Endothelial cell (in vitro differentiated cells): ENCODE measurements at regions not wholly inside any gene's neighbourhood (a gene's known extent, or its start where the extent isn't known, plus 50 kb on each side); places are given as distances from the start of the nearest gene placed in this dataset.

Source experiments
- DNase-seq: peaks from one replicate; pipeline ENCODE4 v3.0.0; 2021; ENCODE audit warnings: low spot score
- H3K27ac Mint-ChIP-seq: one replicate; pipeline ENCODE4 v1.8.0; 2021; ENCODE audit warnings: mixed read lengths, inconsistent platforms; ENCODE audit not compliant: unreplicated experiment
- H3K27me3 Mint-ChIP-seq: one replicate; pipeline ENCODE4 v1.8.0; 2021; ENCODE audit warnings: mild to moderate bottlenecking, moderate library complexity, mixed read lengths, inconsistent platforms; ENCODE audit not compliant: unreplicated experiment
- H3K36me3 Mint-ChIP-seq: one replicate; pipeline ENCODE4 v1.8.0; 2021; ENCODE audit warnings: mild to moderate bottlenecking, low read depth, mixed read lengths, inconsistent platforms; ENCODE audit not compliant: unreplicated experiment
- H3K4me1 Mint-ChIP-seq: one replicate; pipeline ENCODE4 v1.8.0; 2021; ENCODE audit warnings: mild to moderate bottlenecking, mixed read lengths, inconsistent platforms; ENCODE audit not compliant: unreplicated experiment
- H3K4me3 Mint-ChIP-seq: one replicate; pipeline ENCODE4 v1.8.0; 2021; ENCODE audit warnings: mild to moderate bottlenecking, mixed read lengths, inconsistent platforms; ENCODE audit not compliant: unreplicated experiment
- H3K9me3 Mint-ChIP-seq: one replicate; pipeline ENCODE4 v1.8.0; 2021; ENCODE audit warnings: mixed read lengths, inconsistent platforms; ENCODE audit not compliant: unreplicated experiment
- TF ChIP-seq, protein P1 (sequence below): fragments of 200-600 bp; sonication (generic); IDR thresholded peaks from one replicate; pipeline ENCODE4 v1.5.0; 2021; ENCODE audit warnings: antibody characterized with exemption; ENCODE audit not compliant: unreplicated experiment

DNA sequence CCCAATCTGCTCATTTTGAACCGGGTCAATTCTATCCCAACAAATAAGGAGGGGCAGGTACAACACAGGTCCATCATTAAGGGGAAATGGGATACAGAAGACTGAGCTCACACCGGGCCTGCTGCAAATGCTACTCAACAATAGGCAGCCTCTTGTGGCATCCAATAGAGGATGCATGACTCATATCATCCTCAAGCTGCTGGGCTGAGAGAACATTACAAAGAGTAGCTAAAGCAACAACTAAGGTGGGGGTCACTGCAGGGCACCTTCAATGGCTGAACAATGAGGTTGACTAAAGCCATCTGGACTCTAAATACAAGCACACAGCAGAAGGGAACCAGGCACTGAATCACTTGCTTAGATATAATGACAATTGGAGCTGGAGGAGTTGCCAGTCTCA, 130.1 kb upstream of the SYN3 start:
- peaks cover 2% of the 10 kb centered on the region for H3K4me1 Mint-ChIP-seq
- H3K27me3 Mint-ChIP-seq = peaks cover 2% of the 10 kb centered on the region
- no peaks in the 10 kb centered on the region for H3K9me3 Mint-ChIP-seq
- H3K27ac Mint-ChIP-seq = no peak overlapping the region
- DNase-seq = no peak
- TF ChIP-seq, protein P1, sequence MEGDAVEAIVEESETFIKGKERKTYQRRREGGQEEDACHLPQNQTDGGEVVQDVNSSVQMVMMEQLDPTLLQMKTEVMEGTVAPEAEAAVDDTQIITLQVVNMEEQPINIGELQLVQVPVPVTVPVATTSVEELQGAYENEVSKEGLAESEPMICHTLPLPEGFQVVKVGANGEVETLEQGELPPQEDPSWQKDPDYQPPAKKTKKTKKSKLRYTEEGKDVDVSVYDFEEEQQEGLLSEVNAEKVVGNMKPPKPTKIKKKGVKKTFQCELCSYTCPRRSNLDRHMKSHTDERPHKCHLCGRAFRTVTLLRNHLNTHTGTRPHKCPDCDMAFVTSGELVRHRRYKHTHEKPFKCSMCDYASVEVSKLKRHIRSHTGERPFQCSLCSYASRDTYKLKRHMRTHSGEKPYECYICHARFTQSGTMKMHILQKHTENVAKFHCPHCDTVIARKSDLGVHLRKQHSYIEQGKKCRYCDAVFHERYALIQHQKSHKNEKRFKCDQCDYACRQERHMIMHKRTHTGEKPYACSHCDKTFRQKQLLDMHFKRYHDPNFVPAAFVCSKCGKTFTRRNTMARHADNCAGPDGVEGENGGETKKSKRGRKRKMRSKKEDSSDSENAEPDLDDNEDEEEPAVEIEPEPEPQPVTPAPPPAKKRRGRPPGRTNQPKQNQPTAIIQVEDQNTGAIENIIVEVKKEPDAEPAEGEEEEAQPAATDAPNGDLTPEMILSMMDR = no peak
- H3K36me3 Mint-ChIP-seq = no peaks in the 10 kb centered on the region
- no peak overlapping the region for H3K4me3 Mint-ChIP-seq

DNA sequence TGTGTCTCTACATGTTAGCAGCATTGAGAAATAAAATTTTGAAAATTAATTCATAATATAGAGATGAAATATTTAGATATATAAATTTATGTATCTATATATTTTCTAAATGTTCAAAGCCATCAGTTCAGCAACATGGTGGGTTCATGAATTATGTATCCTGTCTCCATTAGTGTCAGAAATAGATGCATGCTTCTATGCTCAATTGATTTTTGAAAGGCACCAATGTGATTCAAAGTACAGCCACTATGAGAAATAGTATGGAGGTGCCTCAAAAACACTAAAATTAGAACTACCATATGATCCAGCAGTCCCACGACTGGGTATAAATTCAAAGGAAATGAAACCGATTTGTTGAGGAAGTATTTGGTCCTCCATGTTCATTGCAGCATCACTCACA, 128.6 kb upstream of the SYN3 start:
- TF ChIP-seq, protein P1 = no peak
- Mint-ChIP-seq H3K4me3 (no peak overlapping the region), H3K27ac (no peak overlapping the region), H3K36me3 (no peaks in the 10 kb centered on the region), H3K4me1 (peaks cover 2% of the 10 kb centered on the region), H3K27me3 (peaks cover 2% of the 10 kb centered on the region), H3K9me3 (no peaks in the 10 kb centered on the region)
- DNase-seq = no peak

DNA sequence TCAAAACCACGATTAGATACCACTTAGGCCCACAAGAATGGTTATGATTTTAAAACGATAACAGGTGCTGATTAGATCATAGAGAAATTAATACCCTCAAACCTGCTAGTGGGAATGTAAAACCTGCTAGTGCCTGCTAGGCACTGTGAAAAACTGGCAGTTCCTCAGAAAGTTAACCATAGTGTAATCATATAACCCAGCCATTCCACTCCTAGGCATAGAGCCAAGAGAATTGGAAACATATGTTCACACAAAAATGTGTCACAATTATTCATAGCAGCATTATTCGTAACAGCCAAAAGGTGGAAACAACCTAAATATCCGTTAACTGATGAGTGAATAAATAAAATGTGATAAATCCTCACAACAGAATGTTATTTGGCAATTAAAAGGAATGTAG, 122.2 kb upstream of the SYN3 start:
- H3K36me3 Mint-ChIP-seq = no peaks in the 10 kb centered on the region
- H3K4me1 Mint-ChIP-seq = no peaks in the 10 kb centered on the region
- no peak for DNase-seq
- H3K4me3 Mint-ChIP-seq = no peak overlapping the region
- no peaks in the 10 kb centered on the region for H3K27me3 Mint-ChIP-seq
- H3K9me3 Mint-ChIP-seq = no peaks in the 10 kb centered on the region
- TF ChIP-seq, protein P1 = no peak
- no peak overlapping the region for H3K27ac Mint-ChIP-seq

DNA sequence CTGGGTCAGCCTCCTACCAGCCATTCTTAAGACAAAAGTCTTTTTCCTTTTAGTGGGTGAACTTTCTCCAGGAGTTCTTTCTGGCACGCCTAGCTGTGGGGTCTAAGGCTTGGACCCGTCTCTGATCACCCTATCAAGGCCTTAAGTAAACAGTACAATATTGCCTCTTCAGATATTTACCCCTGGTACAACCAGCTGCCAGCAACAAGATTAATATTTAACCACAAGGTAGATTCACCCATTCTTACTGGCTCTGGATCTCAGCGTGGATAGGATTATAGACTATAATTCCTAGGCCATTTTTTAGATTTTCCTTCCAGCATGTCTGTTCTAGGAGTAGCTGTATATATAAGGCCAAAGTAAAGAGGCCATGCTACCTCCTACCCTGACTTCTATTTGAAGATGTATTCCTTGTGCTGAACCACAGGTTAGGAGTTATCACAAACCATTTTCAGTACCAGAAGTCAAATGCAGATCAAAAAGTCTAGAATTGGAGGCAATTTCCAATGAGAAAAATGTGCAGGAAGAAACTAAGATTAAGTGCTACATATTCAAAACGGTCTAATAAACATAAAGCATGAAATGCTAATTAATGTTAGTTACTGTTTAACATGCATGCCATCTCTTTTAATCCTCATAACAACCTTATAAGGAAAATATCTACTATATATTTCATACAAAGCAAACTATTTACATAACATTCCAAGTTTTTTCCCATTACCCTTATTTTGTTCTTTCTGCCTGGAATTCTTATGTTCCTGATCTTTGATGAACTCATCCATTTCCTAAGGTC, 110.0 kb upstream of the SYN3 start:
- DNase-seq = no peak
- no peaks in the 10 kb centered on the region for H3K36me3 Mint-ChIP-seq
- H3K4me3 Mint-ChIP-seq = no peak overlapping the region
- H3K4me1 Mint-ChIP-seq = no peaks in the 10 kb centered on the region
- TF ChIP-seq, protein P1 = no peak
- peaks cover 1% of the 10 kb centered on the region for H3K27me3 Mint-ChIP-seq
- no peaks in the 10 kb centered on the region for H3K9me3 Mint-ChIP-seq
- H3K27ac Mint-ChIP-seq = no peak overlapping the region

DNA sequence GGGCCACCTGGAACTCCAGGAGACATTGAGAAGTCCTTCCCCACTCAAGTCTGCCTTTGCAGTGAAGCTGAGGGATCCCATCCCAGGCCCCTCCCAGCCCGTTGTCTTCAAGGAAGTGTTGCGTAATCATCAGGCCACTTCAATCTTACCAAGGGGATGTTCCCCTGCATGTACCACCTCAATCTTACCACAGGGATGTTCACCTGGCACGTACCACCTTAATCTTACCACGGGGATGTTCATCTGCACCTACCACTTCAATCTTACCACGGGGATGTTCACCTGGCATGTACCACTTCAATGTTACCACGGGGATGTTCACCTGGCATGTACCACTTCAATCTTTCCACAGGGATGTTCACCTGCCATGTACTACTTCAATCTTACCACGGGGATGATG, 108.0 kb upstream of the SYN3 start:
- TF ChIP-seq, protein P1 = no peak
- H3K9me3 Mint-ChIP-seq = no peaks in the 10 kb centered on the region
- no peak overlapping the region for H3K27ac Mint-ChIP-seq
- no peaks in the 10 kb centered on the region for H3K36me3 Mint-ChIP-seq
- H3K4me3 Mint-ChIP-seq = no peak overlapping the region
- no peak for DNase-seq
- H3K27me3 Mint-ChIP-seq = peaks cover 1% of the 10 kb centered on the region
- H3K4me1 Mint-ChIP-seq = no peaks in the 10 kb centered on the region
